IPS DF 19.7 (cell line): ENCODE measurements at regions not wholly inside any gene's neighbourhood (a gene's known extent, or its start where the extent isn't known, plus 50 kb on each side); places are given as distances from the start of the nearest gene placed in this dataset.

ENCODE experiments used
- DNase-seq: peaks from one replicate; pipeline ENCODE4 v3.0.0-alpha.2; 2013; ENCODE audit warnings: low read depth, low spot score

- no peak for DNase-seq
Observed at GRCh38 chr10:128870830-128871597, 596.0 kb upstream of the MGMT start.

- no peak for DNase-seq
Observed at GRCh38 chr10:128871671-128872231, 595.3 kb upstream of the MGMT start.

GRCh38 chr10:128873411-128874054, 593.5 kb upstream of the MGMT start:
- no peak for DNase-seq

GRCh38 chr10:128874331-128874730, 592.7 kb upstream of the MGMT start:
- DNase-seq, result no peak

GRCh38 chr10:128875030-128875744, 591.9 kb upstream of the MGMT start:
- no peak for DNase-seq

- no peak for DNase-seq
Observed at GRCh38 chr10:128875956-128876736, 590.9 kb upstream of the MGMT start.

- no peak for DNase-seq
Observed at GRCh38 chr10:128877141-128877540, 589.9 kb upstream of the MGMT start.

GRCh38 chr10:128877936-128878335, 589.1 kb upstream of the MGMT start:
- DNase-seq, result no peak

- DNase-seq, result no peak
Observed at GRCh38 chr10:128879030-128879429, 588.0 kb upstream of the MGMT start.

- DNase-seq, result no peak
Observed at GRCh38 chr10:128879441-128880140, 587.5 kb upstream of the MGMT start.

- DNase-seq, result no peak
Observed at GRCh38 chr10:128880159-128880725, 586.8 kb upstream of the MGMT start.

- no peak for DNase-seq
Observed at GRCh38 chr10:128881086-128881485, 586.0 kb upstream of the MGMT start.

GRCh38 chr10:128883231-128884032, 583.6 kb upstream of the MGMT start:
- no peak for DNase-seq

GRCh38 chr10:128884033-128884425, 583.0 kb upstream of the MGMT start:
- DNase-seq, result no peak

- no peak for DNase-seq
Observed at GRCh38 chr10:128884496-128885072, 582.5 kb upstream of the MGMT start.

GRCh38 chr10:128885573-128886555, 581.2 kb upstream of the MGMT start:
- no peak for DNase-seq

- DNase-seq, result no peak
Observed at GRCh38 chr10:128887856-128888255, 579.2 kb upstream of the MGMT start.

- no peak for DNase-seq
Observed at GRCh38 chr10:128892005-128892404, 575.0 kb upstream of the MGMT start.
